Type B pancreatic cell (in vitro differentiated cells): ENCODE measurements at regions not wholly inside any gene's neighbourhood (a gene's known extent, or its start where the extent isn't known, plus 50 kb on each side); places are given as distances from the start of the nearest gene placed in this dataset.
A peak's percentile ranks its signal among the peaks of the same experiment; 100 is the strongest.

Source experiments
- DNase-seq: peaks from one replicate; pipeline ENCODE4 v3.0.0; 2021; ENCODE audit warnings: mixed read lengths; ENCODE audit not compliant: unreplicated experiment; ENCODE audit errors: extremely low spot score
- H3K27ac Mint-ChIP-seq: 2 replicates; pipeline ENCODE4 v1.8.0; 2021; ENCODE audit warnings: mild to moderate bottlenecking, mixed read lengths
- H3K27me3 Mint-ChIP-seq: 2 replicates; pipeline ENCODE4 v1.8.0; 2021; ENCODE audit warnings: mixed read lengths
- H3K36me3 Mint-ChIP-seq: 2 replicates; pipeline ENCODE4 v1.8.0; 2021; ENCODE audit warnings: mixed read lengths
- H3K4me1 Mint-ChIP-seq: one replicate; pipeline ENCODE4 v1.8.0; 2021; ENCODE audit warnings: mixed read lengths; ENCODE audit not compliant: unreplicated experiment
- H3K4me3 Mint-ChIP-seq: 2 replicates; pipeline ENCODE4 v1.8.0; 2021; ENCODE audit warnings: mild to moderate bottlenecking, mixed read lengths
- H3K9me3 Mint-ChIP-seq: 2 replicates; pipeline ENCODE4 v1.8.0; 2021; ENCODE audit warnings: mixed read lengths
- CTCF ChIP-seq: fragments of 200-600 bp; sonication (generic); conservative IDR thresholded peaks from 2 replicates; pipeline ENCODE4 v1.5.0; 2021; ENCODE audit warnings: antibody characterized with exemption, mild to moderate bottlenecking

- no peaks in the 10 kb centered on the region for H3K27me3 Mint-ChIP-seq
- peaks cover 11% of the 10 kb centered on the region for H3K9me3 Mint-ChIP-seq
- no peaks in the 10 kb centered on the region for H3K36me3 Mint-ChIP-seq
- peaks cover 5% of the 10 kb centered on the region for H3K4me1 Mint-ChIP-seq
- DNase-seq, result no peak
- H3K27ac Mint-ChIP-seq, result no peak overlapping the region
- TF ChIP-seq CTCF, result no peak
- no peak overlapping the region for H3K4me3 Mint-ChIP-seq
These were observed 1783.5 kb upstream of the WWC1 start for GRCh38 chr5:166507810-166508425.

GRCh38 chr5:166509085-166509484, 1782.4 kb upstream of the WWC1 start:
- Mint-ChIP-seq H3K27ac (no peak overlapping the region), H3K4me3 (no peak overlapping the region)
- TF ChIP-seq CTCF, result no peak

GRCh38 chr5:166517976-166518375, 1773.5 kb upstream of the WWC1 start:
- no peak for TF ChIP-seq CTCF
- Mint-ChIP-seq H3K4me1 (peaks cover 11% of the 10 kb centered on the region), H3K4me3 (no peak overlapping the region), H3K27me3 (peaks cover 4% of the 10 kb centered on the region), H3K27ac (no peak overlapping the region), H3K36me3 (no peaks in the 10 kb centered on the region), H3K9me3 (no peaks in the 10 kb centered on the region)
- DNase-seq, result no peak

More at GRCh38 chr5:166509085-166509484, 1782.4 kb upstream of the WWC1 start:
- peaks cover 6% of the 10 kb centered on the region for H3K9me3 Mint-ChIP-seq
- DNase-seq, result no peak
- H3K36me3 Mint-ChIP-seq, result no peaks in the 10 kb centered on the region
- H3K4me1 Mint-ChIP-seq, result peaks cover 5% of the 10 kb centered on the region
- H3K27me3 Mint-ChIP-seq, result no peaks in the 10 kb centered on the region

- Mint-ChIP-seq H3K4me3 (no peak overlapping the region), H3K27me3 (peaks cover 4% of the 10 kb centered on the region), H3K9me3 (no peaks in the 10 kb centered on the region), H3K4me1 (peaks cover 8% of the 10 kb centered on the region), H3K27ac (no peak overlapping the region), H3K36me3 (no peaks in the 10 kb centered on the region)
- DNase-seq, result no peak
- peak; percentile 41 for TF ChIP-seq CTCF
These were observed 1768.2 kb upstream of the WWC1 start for GRCh38 chr5:166523206-166523605.

GRCh38 chr5:166529200-166529599, 1762.2 kb upstream of the WWC1 start:
- DNase-seq, result no peak
- no peaks in the 10 kb centered on the region for H3K36me3 Mint-ChIP-seq
- no peaks in the 10 kb centered on the region for H3K9me3 Mint-ChIP-seq
- H3K4me1 Mint-ChIP-seq, result peaks cover 17% of the 10 kb centered on the region
- no peak overlapping the region for H3K4me3 Mint-ChIP-seq
- no peak overlapping the region for H3K27ac Mint-ChIP-seq
- no peaks in the 10 kb centered on the region for H3K27me3 Mint-ChIP-seq
- no peak for TF ChIP-seq CTCF
